ENCODE measurements at regions not wholly inside any gene's neighbourhood (a gene's known extent, or its start where the extent isn't known, plus 50 kb on each side); places are given as distances from the start of the nearest gene placed in this dataset.

GRCh38 chr16:86317813-86318650 lies 192.3 kb upstream of the FOXF1 start:
- TF ChIP-seq, protein P1, sequence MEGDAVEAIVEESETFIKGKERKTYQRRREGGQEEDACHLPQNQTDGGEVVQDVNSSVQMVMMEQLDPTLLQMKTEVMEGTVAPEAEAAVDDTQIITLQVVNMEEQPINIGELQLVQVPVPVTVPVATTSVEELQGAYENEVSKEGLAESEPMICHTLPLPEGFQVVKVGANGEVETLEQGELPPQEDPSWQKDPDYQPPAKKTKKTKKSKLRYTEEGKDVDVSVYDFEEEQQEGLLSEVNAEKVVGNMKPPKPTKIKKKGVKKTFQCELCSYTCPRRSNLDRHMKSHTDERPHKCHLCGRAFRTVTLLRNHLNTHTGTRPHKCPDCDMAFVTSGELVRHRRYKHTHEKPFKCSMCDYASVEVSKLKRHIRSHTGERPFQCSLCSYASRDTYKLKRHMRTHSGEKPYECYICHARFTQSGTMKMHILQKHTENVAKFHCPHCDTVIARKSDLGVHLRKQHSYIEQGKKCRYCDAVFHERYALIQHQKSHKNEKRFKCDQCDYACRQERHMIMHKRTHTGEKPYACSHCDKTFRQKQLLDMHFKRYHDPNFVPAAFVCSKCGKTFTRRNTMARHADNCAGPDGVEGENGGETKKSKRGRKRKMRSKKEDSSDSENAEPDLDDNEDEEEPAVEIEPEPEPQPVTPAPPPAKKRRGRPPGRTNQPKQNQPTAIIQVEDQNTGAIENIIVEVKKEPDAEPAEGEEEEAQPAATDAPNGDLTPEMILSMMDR (conservative IDR thresholded peaks at IDR 0.05; ENCODE audit: low read depth, low read length), result no peak
- TF ChIP-seq EZH2 (IDR thresholded peaks at IDR 0.05; ENCODE audit: low read length, unreplicated experiment), result no peak
- TF ChIP-seq EZH2phosphoT487 (IDR thresholded peaks at IDR 0.05; ENCODE audit: borderline replicate concordance, low read length), result no peak

Data from PC-3 (cell line).